GM12872 (cell line): ENCODE measurements at regions not wholly inside any gene's neighbourhood (a gene's known extent, or its start where the extent isn't known, plus 50 kb on each side); places are given as distances from the start of the nearest gene placed in this dataset.

Source experiments
- TF ChIP-seq, protein P1 (sequence below): IDR thresholded peaks from 3 replicates; pipeline ENCODE4 v1.5.1; 2011; ENCODE audit warnings: low read depth, mild to moderate bottlenecking, low read length, moderate library complexity; ENCODE audit not compliant: insufficient read depth

DNA sequence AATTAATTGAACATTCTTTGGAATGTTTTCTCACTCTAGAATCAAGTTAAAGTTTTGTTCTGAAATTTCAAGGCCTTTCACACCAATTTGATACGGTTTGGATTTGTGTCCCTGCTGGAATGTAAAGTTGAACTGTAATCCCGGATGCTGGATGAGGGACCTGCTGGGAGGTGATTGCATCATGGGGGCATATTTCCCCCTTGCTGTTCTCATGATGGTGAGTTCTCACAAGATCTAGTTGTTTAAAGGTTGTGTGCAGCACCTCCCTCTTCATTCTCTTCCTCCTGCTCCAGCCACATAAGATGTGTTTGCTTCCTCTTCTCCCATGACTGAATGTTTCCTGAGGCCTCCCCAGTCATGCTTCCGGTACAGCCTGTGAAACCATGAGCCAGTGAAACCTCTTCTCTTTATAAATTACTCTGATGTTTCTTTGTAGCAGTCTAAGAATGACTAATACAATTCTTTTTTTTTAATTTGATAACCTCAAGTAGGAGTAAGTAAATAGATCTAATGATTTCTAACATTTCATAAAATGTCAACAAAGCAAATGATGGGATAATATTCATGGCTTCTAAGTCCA, 144.2 kb upstream of the CDH7 start:
- TF ChIP-seq, protein P1, sequence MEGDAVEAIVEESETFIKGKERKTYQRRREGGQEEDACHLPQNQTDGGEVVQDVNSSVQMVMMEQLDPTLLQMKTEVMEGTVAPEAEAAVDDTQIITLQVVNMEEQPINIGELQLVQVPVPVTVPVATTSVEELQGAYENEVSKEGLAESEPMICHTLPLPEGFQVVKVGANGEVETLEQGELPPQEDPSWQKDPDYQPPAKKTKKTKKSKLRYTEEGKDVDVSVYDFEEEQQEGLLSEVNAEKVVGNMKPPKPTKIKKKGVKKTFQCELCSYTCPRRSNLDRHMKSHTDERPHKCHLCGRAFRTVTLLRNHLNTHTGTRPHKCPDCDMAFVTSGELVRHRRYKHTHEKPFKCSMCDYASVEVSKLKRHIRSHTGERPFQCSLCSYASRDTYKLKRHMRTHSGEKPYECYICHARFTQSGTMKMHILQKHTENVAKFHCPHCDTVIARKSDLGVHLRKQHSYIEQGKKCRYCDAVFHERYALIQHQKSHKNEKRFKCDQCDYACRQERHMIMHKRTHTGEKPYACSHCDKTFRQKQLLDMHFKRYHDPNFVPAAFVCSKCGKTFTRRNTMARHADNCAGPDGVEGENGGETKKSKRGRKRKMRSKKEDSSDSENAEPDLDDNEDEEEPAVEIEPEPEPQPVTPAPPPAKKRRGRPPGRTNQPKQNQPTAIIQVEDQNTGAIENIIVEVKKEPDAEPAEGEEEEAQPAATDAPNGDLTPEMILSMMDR, result no peak

DNA sequence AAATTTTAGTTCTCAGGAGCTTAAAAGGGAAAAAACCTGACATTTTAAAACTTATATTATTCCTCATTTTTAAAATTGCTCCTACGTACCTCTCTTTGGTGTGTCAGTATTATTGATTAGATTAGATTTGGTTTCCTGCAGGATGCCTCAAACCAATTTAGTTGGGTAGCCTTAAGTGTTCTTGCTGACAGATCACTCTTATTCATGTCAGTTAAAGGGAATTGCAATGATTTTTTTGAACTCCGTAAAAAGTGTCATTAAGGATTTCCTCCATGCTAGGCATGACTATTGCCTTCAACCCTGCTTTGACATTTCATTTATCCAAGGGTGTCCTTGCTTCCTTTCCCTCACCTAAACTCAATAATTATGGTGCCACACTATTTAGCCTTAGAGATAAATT, 149.0 kb upstream of the CDH7 start:
- TF ChIP-seq, protein P1, result no peak

DNA sequence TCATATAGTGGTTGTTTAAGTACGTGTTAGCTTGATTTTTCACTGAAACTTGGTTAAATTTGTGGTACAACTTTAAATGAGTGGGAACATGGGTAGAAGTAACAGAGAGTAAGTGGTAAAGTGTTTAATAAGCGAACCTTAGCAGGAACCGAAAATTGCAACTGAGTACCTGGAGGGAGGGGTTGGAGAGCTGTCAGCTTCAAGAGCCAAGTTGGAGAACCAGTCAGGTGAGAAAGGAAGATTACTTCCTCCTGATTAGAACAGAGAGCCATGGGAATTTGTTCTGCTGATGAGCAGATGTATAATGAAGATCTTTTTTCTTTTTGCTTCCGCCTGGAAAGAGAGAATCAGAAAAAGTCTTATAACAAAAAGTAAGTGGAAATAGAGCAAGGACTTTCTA, 158.4 kb upstream of the CDH7 start:
- TF ChIP-seq, protein P1, result no peak

DNA sequence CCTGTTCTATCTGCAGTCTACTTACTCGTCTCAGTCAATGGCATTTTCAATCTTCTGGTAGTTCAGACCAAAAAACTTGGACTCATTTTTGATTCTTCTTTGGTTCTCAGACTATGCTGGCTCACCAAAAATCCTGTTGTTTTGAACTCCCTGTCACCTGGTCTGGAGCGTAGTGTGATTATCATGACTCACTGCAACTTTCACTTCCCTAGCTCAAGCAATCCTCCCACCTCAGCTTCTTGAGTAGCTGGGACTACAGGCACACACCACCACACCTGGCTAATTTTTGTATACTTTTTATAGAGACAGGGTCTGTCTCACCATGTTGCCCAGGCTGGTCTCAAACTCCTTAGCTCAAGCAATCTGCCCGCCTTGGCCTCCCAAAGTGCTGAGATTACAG, 163.3 kb upstream of the CDH7 start:
- TF ChIP-seq, protein P1, result no peak

DNA sequence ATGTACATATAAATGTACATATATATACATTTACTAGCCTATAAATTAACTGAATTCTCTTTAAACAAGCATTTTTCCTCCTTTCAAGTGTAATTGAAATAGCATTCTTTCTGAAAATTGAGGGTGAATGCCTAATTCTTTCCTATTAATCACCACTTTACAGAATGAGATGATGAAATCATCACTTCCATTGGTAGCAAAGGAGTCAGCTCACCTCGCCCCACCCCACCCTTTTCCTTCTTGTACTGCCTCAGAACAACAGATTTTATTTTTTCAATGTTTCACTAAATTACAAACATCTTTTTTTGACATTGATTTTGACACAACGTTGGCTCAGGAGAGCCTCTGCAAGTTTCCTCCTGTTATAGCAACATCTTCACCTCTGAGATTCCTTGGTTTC, 181.9 kb upstream of the CDH7 start:
- TF ChIP-seq, protein P1, result no peak

DNA sequence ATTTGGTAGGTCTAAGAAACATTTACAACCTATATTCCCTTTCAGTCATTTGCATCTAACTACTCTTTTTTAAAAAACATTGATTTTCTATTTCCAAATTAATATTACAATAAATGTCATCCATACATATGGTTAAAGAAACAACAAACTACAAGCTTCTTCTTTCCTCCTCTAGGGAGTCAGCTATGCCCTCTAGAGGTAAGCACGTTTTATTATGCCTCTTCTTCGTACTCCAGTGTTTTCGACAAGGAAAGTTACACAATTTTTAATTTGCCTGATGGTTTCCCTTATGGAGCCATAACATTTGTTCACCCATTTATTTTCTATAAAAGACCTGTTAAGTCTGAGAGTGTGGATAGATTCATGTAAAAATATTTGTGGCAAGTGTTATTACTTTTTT, 183.4 kb upstream of the CDH7 start:
- TF ChIP-seq, protein P1, result no peak

DNA sequence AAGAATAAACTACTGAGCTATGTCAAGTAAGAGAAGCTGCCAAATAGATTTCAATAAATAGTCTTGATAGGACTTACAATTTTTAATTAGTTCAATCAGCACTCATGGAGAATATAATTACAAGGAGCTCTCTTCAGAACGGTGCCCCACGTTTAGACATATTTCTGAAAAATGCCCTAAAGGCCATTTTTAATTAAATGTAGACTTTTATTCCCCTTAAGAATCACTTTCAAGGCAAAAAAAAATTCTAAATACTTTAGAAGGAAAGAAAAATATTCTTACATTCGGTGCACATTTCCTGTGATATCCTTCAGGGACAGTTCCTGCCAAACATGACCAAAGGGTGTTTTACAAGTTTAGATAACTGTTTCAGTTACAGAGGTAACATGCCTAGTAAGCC, 202.5 kb upstream of the CDH7 start:
- TF ChIP-seq, protein P1, result no peak
